Hepatocyte (in vitro differentiated cells): ENCODE measurements at regions not wholly inside any gene's neighbourhood (a gene's known extent, or its start where the extent isn't known, plus 50 kb on each side); places are given as distances from the start of the nearest gene placed in this dataset.

Experiments used
- CTCF ChIP-seq: fragments of 200-600 bp; sonication (generic); IDR thresholded peaks from 2 replicates; pipeline ENCODE4 v1.5.1; 2016; ENCODE audit warnings: antibody characterized with exemption, mild to moderate bottlenecking; ENCODE audit not compliant: poor library complexity
- EZH2 ChIP-seq: fragments of 200-600 bp; sonication (generic); IDR thresholded peaks from 2 replicates; pipeline ENCODE4 v1.6.1; 2016; ENCODE audit warnings: antibody characterized with exemption, mild to moderate bottlenecking, borderline replicate concordance

GRCh38 chr10:43737003-43737402 lies 88.3 kb upstream of the ZNF32 start:
- TF ChIP-seq CTCF, result no peak
- no peak for TF ChIP-seq EZH2
